ENCODE measurements at regions not wholly inside any gene's neighbourhood (a gene's known extent, or its start where the extent isn't known, plus 50 kb on each side); places are given as distances from the start of the nearest gene placed in this dataset.

DNA sequence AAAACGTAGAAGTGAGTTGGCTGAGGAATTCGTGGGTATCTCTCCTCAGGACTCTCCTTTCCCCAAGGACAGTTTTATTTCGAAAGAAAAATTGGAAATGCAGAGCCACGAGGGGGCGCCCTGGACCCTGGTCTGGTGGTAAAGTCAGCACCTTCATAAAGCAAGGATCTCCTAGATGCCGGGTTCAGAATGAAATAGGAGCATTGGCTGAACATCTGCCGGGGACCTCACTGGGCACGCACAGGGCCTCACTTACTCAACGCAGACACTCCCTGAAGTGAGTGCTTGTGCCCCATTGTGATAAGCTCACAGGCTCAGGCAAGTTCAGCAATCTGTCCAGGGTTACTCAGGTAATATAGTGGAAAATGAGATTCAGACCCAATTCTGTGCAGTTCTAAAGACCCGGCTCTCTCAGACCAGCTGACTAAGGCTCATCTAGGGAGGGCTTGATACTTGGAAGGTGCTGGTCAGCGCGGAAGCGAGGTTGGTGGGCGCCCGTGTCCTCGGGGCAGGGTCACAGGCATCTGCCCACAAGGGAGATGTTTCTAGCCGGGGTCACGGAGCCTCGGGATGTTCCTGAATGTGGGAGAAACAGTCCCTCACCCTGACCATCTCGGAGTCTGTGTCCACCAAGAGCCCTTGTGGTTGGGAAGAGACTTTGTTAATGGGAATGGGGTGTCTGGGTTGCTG is 55.7 kb upstream of the ETV3 start:
- H3K4me3 ChIP-seq (ENCODE audit: low read depth, low read length), result no peak overlapping the region
- DNase-seq (ENCODE audit: low read depth), result peak; percentile 77
- TF ChIP-seq CTCF (conservative IDR thresholded peaks at IDR 0.05; ENCODE audit: low read depth, low read length), result peak; percentile 85

GRCh38 chr1:157193219-157193618 is 55.0 kb upstream of the ETV3 start:
- TF ChIP-seq CTCF (conservative IDR thresholded peaks at IDR 0.05; ENCODE audit: low read depth, low read length), result no peak
- DNase-seq (ENCODE audit: low read depth), result no peak
- no peak overlapping the region for H3K4me3 ChIP-seq (ENCODE audit: low read depth, low read length)

GRCh38 chr1:157189986-157190982 is 52.1 kb upstream of the ETV3 start:
- no peak for TF ChIP-seq CTCF (conservative IDR thresholded peaks at IDR 0.05; ENCODE audit: low read depth, low read length)
- no peak for DNase-seq (ENCODE audit: low read depth)
- H3K4me3 ChIP-seq (ENCODE audit: low read depth, low read length), result no peak overlapping the region

DNA sequence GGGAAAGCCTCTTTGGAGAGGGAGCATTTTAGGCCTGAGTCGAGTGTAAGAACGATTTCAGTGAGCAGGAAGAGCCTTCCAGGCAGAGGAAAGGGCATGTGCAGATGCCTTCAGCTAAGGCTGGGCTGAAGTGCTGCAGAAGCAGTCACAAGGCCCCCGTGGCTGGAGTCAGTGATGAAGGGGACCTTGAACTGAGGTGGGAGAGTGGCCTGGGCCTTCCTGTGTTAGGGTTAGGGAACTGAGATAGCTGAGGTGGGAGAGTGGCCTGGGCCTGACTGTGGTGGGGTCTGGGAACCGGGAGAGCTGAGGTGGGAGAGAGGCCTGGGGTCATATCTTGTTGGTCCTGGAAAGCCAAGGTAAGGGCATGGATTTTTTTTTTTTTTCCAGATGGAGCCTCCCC is 50.9 kb upstream of the ETV3 start:
- no peak overlapping the region for H3K4me3 ChIP-seq (ENCODE audit: low read depth, low read length)
- TF ChIP-seq CTCF (conservative IDR thresholded peaks at IDR 0.05; ENCODE audit: low read depth, low read length), result no peak

More for the DNA sequence above, 50.9 kb upstream of the ETV3 start:
- DNase-seq (ENCODE audit: low read depth), result no peak

Measured in choroid plexus epithelial cell (primary cell).